ENCODE measurements at regions not wholly inside any gene's neighbourhood (a gene's known extent, or its start where the extent isn't known, plus 50 kb on each side); places are given as distances from the start of the nearest gene placed in this dataset.

- Histone ChIP-seq H3K9me3 (replicated peaks; ENCODE audit: control insufficient read depth, insufficient read depth, low read length) (no peaks in the 10 kb centered on the region), H4K20me1 (ENCODE audit: control insufficient read depth, insufficient read depth) (no peaks in the 10 kb centered on the region), H3K27me3 (replicated peaks in 1 of 2; ENCODE audit: control insufficient read depth in 2 of 2, insufficient read depth in 2 of 2, low read length in 1 of 2) (no peaks in the 10 kb centered on the region), H3K79me2 (ENCODE audit: control insufficient read depth, insufficient read depth, low read length) (no peaks in the 10 kb centered on the region), H3K4me2 (ENCODE audit: control insufficient read depth, insufficient read depth) (no peak overlapping the region), H3K27ac (ENCODE audit: control insufficient read depth, insufficient read depth) (no peak overlapping the region), H3K4me3 (no peak overlapping the region), H3K36me3 (ENCODE audit: control insufficient read depth in 2 of 2, insufficient read depth in 2 of 2, low read length in 1 of 2) (no peaks in the 10 kb centered on the region), H3K4me1 (ENCODE audit: control insufficient read depth, insufficient read depth, low read length) (peaks cover 28% of the 10 kb centered on the region), H2AFZ (ENCODE audit: control insufficient read depth, low read depth, low read length) (peak overlapping the region; percentile 30; the same call in 1 of the 2 replicates), H3K9ac (ENCODE audit: control insufficient read depth, insufficient read depth, low read length) (no peak overlapping the region)
- intact Hi-C loops (cut with micrococcal nuclease; ENCODE audit: unreplicated experiment) (no loop called here), in situ Hi-C loops (cut with MboI) (no loop called here)
- FAIRE-seq (no peak), DNase-seq (ENCODE audit: low read depth, low spot score) (no peak), ATAC-seq (no peak)
- SMC1A ChIA-PET (ENCODE audit: uncharacterized antibody, unreplicated experiment): interaction anchor here (1.5 kb wide), 1 partner anchor 235 kb away, joined by 5 read pairs; no protein-coding TSS in a partner anchor
- no TSS peak for BruUV-seq (replicated peaks)
- RAD21 ChIA-PET (ENCODE audit: unreplicated experiment): no interaction called here
- POLR2A ChIA-PET: no interaction called here
- CTCF ChIA-PET: interaction anchor here (0.7 to 1.0 kb wide), 2 partner anchors 10 to 13 kb away, joined by 3 read pairs; no protein-coding TSS in a partner anchor
- WGBS (ENCODE audit: insufficient coverage, insufficient replicate concordance, low lambda C conversion rate, missing lambda C conversion rate): 37% methylated on average over 3 of the region's 3 CpGs
- TF ChIP-seq EP300 (IDR thresholded peaks at IDR 0.05; ENCODE audit: borderline replicate concordance in 1 of 2, control insufficient read depth in 1 of 2, low read depth in 2 of 2, low read length in 2 of 2) (no peak), EZH2 (IDR thresholded peaks at IDR 0.05; ENCODE audit: borderline replicate concordance, control insufficient read depth, low read depth, low read length) (no peak), SPI1 (IDR thresholded peaks at IDR 0.05; ENCODE audit: borderline replicate concordance, insufficient read depth, low read depth, low read length) (no peak), SMC3 (IDR thresholded peaks at IDR 0.05; ENCODE audit: borderline replicate concordance, low read length) (no peak), ATF2 (IDR thresholded peaks at IDR 0.05; ENCODE audit: low read length) (no peak), ZNF622 (IDR thresholded peaks at IDR 0.05) (no peak), CBFB (IDR thresholded peaks at IDR 0.05; ENCODE audit: low read depth) (no peak), STAT3 (IDR thresholded peaks at IDR 0.05; ENCODE audit: low read depth, low read length) (no peak), MEF2B (IDR thresholded peaks at IDR 0.05; ENCODE audit: partially characterized antibody, poor library complexity, severe bottlenecking) (no peak), TCF7 (IDR thresholded peaks at IDR 0.05; ENCODE audit: borderline replicate concordance) (no peak), JUNB (IDR thresholded peaks at IDR 0.05) (no peak)
- TF ChIP-seq, protein P1, sequence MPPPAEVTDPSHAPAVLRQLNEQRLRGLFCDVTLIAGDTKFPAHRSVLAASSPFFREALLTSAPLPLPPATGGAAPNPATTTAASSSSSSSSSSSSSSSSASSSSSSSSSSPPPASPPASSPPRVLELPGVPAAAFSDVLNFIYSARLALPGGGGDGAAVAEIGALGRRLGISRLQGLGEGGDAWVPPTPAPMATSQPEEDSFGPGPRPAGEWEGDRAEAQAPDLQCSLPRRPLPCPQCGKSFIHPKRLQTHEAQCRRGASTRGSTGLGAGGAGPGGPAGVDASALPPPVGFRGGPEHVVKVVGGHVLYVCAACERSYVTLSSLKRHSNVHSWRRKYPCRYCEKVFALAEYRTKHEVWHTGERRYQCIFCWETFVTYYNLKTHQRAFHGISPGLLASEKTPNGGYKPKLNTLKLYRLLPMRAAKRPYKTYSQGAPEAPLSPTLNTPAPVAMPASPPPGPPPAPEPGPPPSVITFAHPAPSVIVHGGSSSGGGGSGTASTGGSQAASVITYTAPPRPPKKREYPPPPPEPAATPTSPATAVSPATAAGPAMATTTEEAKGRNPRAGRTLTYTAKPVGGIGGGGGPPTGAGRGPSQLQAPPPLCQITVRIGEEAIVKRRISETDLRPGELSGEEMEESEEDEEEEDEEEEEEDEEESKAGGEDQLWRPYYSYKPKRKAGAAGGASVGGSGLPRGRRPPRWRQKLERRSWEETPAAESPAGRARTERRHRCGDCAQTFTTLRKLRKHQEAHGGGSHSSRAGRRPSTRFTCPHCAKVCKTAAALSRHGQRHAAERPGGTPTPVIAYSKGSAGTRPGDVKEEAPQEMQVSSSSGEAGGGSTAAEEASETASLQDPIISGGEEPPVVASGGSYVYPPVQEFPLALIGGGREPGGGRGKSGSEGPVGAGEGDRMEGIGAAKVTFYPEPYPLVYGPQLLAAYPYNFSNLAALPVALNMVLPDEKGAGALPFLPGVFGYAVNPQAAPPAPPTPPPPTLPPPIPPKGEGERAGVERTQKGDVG (CRISPR knock-in tag; IDR thresholded peaks at IDR 0.05): no peak
Observed at GRCh38 chr11:8331767-8332166, 68.1 kb upstream of the LMO1 start.
